GM19351 (cell line): ENCODE measurements at regions not wholly inside any gene's neighbourhood (a gene's known extent, or its start where the extent isn't known, plus 50 kb on each side); places are given as distances from the start of the nearest gene placed in this dataset.
"Not testable (repeated sequence)": the region's sequence is repeated elsewhere in the genome, so short reads cannot be mapped to it uniquely, and the experiment has no call there.

ENCODE experiments used
- ATAC-seq: cut with Tn5 transposase; IDR thresholded peaks from one replicate; pipeline ENCODE4 v1.9.1; 2021; ENCODE audit warnings: mild to moderate bottlenecking, moderate library complexity; ENCODE audit not compliant: unreplicated experiment

GRCh38 chr15:45863881-45864580, 229.2 kb downstream of the SQOR start:
- ATAC-seq, result no peak

GRCh38 chr15:45866616-45867015, 231.8 kb downstream of the SQOR start:
- no peak for ATAC-seq

GRCh38 chr15:45867281-45867680, 232.5 kb downstream of the SQOR start:
- ATAC-seq, result no peak

GRCh38 chr15:45868109-45868691, 233.4 kb downstream of the SQOR start:
- ATAC-seq, result no peak

- ATAC-seq, result no peak
These were observed 234.3 kb downstream of the SQOR start for GRCh38 chr15:45869034-45869668.

- no peak for ATAC-seq
These were observed 236.5 kb downstream of the SQOR start for GRCh38 chr15:45871121-45871855.

- ATAC-seq, result no peak
These were observed 239.0 kb downstream of the SQOR start for GRCh38 chr15:45873781-45874180.

GRCh38 chr15:45874566-45874965, 239.7 kb downstream of the SQOR start:
- ATAC-seq, result not testable (repeated sequence)

- ATAC-seq, result no peak
These were observed 249.5 kb downstream of the SQOR start for GRCh38 chr15:45884289-45884688.

GRCh38 chr15:45884755-45885445, 250.1 kb downstream of the SQOR start:
- no peak for ATAC-seq

- no peak for ATAC-seq
These were observed 251.0 kb downstream of the SQOR start for GRCh38 chr15:45885801-45886200.

- no peak for ATAC-seq
These were observed 256.9 kb downstream of the SQOR start for GRCh38 chr15:45891766-45892165.

GRCh38 chr15:45892182-45892581, 257.4 kb downstream of the SQOR start:
- ATAC-seq, result no peak

- no peak for ATAC-seq
These were observed 268.5 kb downstream of the SQOR start for GRCh38 chr15:45903283-45903682.

- ATAC-seq, result no peak
These were observed 269.2 kb downstream of the SQOR start for GRCh38 chr15:45904019-45904418.

- ATAC-seq, result no peak
These were observed 271.4 kb downstream of the SQOR start for GRCh38 chr15:45906230-45906629.

- no peak for ATAC-seq
These were observed 275.8 kb downstream of the SQOR start for GRCh38 chr15:45910671-45911070.

- no peak for ATAC-seq
These were observed 278.6 kb downstream of the SQOR start for GRCh38 chr15:45913451-45913850.

GRCh38 chr15:45914425-45914824, 279.6 kb downstream of the SQOR start:
- ATAC-seq, result no peak

GRCh38 chr15:45918839-45919238, 284.0 kb downstream of the SQOR start:
- ATAC-seq, result no peak

- ATAC-seq, result no peak
These were observed 285.0 kb downstream of the SQOR start for GRCh38 chr15:45919806-45920205.
